Activated T-helper 1 cell treated with anti-CD3 and anti-CD28 coated beads, Interleukin-12 subunit alpha, Interleukin-12 subunit beta, Interleukin-2, Interleukin-4 antibody, amounts not matched to agents 30 ng/mL and 10 ng/mL and 1 ng/mL, durations not matched to agents 14 hours and 24 hours and 36 hours (primary cell): ENCODE measurements at regions not wholly inside any gene's neighbourhood (a gene's known extent, or its start where the extent isn't known, plus 50 kb on each side); places are given as distances from the start of the nearest gene placed in this dataset.
"Not testable (repeated sequence)": the region's sequence is repeated elsewhere in the genome, so short reads cannot be mapped to it uniquely, and the experiment has no call there.

ENCODE experiments used
- DNase-seq: peaks from one replicate; pipeline ENCODE4 v3.0.0; 2021; ENCODE audit warnings: low spot score
- H3K27ac Mint-ChIP-seq: one replicate; pipeline ENCODE4 v1.8.0; 2021; ENCODE audit warnings: mild to moderate bottlenecking, mixed read lengths
- H3K27me3 Mint-ChIP-seq: one replicate; pipeline ENCODE4 v1.8.0; 2022; ENCODE audit warnings: mild to moderate bottlenecking, moderate library complexity, mixed read lengths; ENCODE audit not compliant: insufficient read depth
- H3K36me3 Mint-ChIP-seq: one replicate; pipeline ENCODE4 v1.8.0; 2021; ENCODE audit warnings: low read depth, mixed read lengths
- H3K4me1 Mint-ChIP-seq: one replicate; pipeline ENCODE4 v1.8.0; 2021; ENCODE audit warnings: low read depth, mixed read lengths
- H3K4me3 Mint-ChIP-seq: one replicate; pipeline ENCODE4 v1.8.0; 2021; ENCODE audit warnings: mild to moderate bottlenecking, moderate library complexity, mixed read lengths
- H3K9me3 Mint-ChIP-seq: one replicate; pipeline ENCODE4 v1.8.0; 2021; ENCODE audit warnings: mixed read lengths
- intact Hi-C: fragments of 100-400 bp; cut with micrococcal nuclease; formaldehyde crosslinking; loops from one replicate; pipeline ENCODE4 v1.15.1; 2024

- no peak overlapping the region for H3K4me3 Mint-ChIP-seq
- no peaks in the 10 kb centered on the region for H3K9me3 Mint-ChIP-seq
- no peaks in the 10 kb centered on the region for H3K4me1 Mint-ChIP-seq
- no peak for DNase-seq
- no peak overlapping the region for H3K27ac Mint-ChIP-seq
- intact Hi-C loops = no loop called here
- H3K27me3 Mint-ChIP-seq = peaks cover 10% of the 10 kb centered on the region
- H3K36me3 Mint-ChIP-seq = no peaks in the 10 kb centered on the region
Observed at GRCh38 chr1:90864681-90865080, 147.6 kb upstream of the BARHL2 start.

GRCh38 chr1:90862782-90863181 is 145.7 kb upstream of the BARHL2 start:
- no peak overlapping the region for H3K4me3 Mint-ChIP-seq
- H3K27ac Mint-ChIP-seq = no peak overlapping the region
- H3K4me1 Mint-ChIP-seq = no peaks in the 10 kb centered on the region
- no peaks in the 10 kb centered on the region for H3K36me3 Mint-ChIP-seq
- H3K27me3 Mint-ChIP-seq = peaks cover 9% of the 10 kb centered on the region
- no peaks in the 10 kb centered on the region for H3K9me3 Mint-ChIP-seq
- no peak for DNase-seq
- intact Hi-C loops = no loop called here

- H3K4me1 Mint-ChIP-seq, H3K27ac Mint-ChIP-seq, H3K4me3 Mint-ChIP-seq, H3K27me3 Mint-ChIP-seq, intact Hi-C loops, H3K36me3 Mint-ChIP-seq, H3K9me3 Mint-ChIP-seq, DNase-seq: not testable (repeated sequence)
Observed at GRCh38 chr1:90861421-90861820, 144.3 kb upstream of the BARHL2 start.

GRCh38 chr1:90856463-90857007 is 139.4 kb upstream of the BARHL2 start:
- H3K4me1 Mint-ChIP-seq = peaks cover 9% of the 10 kb centered on the region
- H3K27ac Mint-ChIP-seq = no peak overlapping the region
- intact Hi-C loops = no loop called here
- H3K36me3 Mint-ChIP-seq = no peaks in the 10 kb centered on the region
- peaks cover 30% of the 10 kb centered on the region for H3K27me3 Mint-ChIP-seq
- H3K4me3 Mint-ChIP-seq = no peak overlapping the region
- no peak for DNase-seq
- no peaks in the 10 kb centered on the region for H3K9me3 Mint-ChIP-seq

GRCh38 chr1:90854397-90854924 is 137.4 kb upstream of the BARHL2 start:
- Mint-ChIP-seq H3K36me3 (peaks cover 2% of the 10 kb centered on the region), H3K9me3 (no peaks in the 10 kb centered on the region), H3K27me3 (peaks cover 42% of the 10 kb centered on the region), H3K4me1 (peaks cover 17% of the 10 kb centered on the region), H3K27ac (no peak overlapping the region), H3K4me3 (no peak overlapping the region)
- intact Hi-C loops = loop anchor here (5.0 kb wide), 2 partner anchors 108 to 313 kb away; no protein-coding TSS in a partner anchor
- DNase-seq = no peak

- peaks cover 61% of the 10 kb centered on the region for H3K27me3 Mint-ChIP-seq
- no peak overlapping the region for H3K27ac Mint-ChIP-seq
- peaks cover 17% of the 10 kb centered on the region for H3K4me1 Mint-ChIP-seq
- no peak for DNase-seq
- no peaks in the 10 kb centered on the region for H3K9me3 Mint-ChIP-seq
- intact Hi-C loops = loop anchor here (1.0 to 5.0 kb wide), 3 partner anchors 111 to 316 kb away; partner anchors contain the start of gene ZNF644
- peak overlapping the region; percentile 79 for H3K4me3 Mint-ChIP-seq
- peaks cover 2% of the 10 kb centered on the region for H3K36me3 Mint-ChIP-seq
Observed at GRCh38 chr1:90851711-90852050, 134.6 kb upstream of the BARHL2 start.

GRCh38 chr1:90850898-90851710 is 134.0 kb upstream of the BARHL2 start:
- H3K36me3 Mint-ChIP-seq = peaks cover 2% of the 10 kb centered on the region
- peak; percentile 67 for DNase-seq
- H3K4me3 Mint-ChIP-seq = peak overlapping the region; percentile 79
- peaks cover 60% of the 10 kb centered on the region for H3K27me3 Mint-ChIP-seq
- intact Hi-C loops = loop anchor here (1.0 to 5.0 kb wide), 3 partner anchors 111 to 316 kb away; partner anchors contain the start of gene ZNF644
- H3K27ac Mint-ChIP-seq = no peak overlapping the region
- H3K4me1 Mint-ChIP-seq = peaks cover 17% of the 10 kb centered on the region
- H3K9me3 Mint-ChIP-seq = no peaks in the 10 kb centered on the region

GRCh38 chr1:90850181-90850897 is 133.2 kb upstream of the BARHL2 start:
- DNase-seq = no peak
- Mint-ChIP-seq H3K9me3 (no peaks in the 10 kb centered on the region), H3K4me3 (peak overlapping the region; percentile 79), H3K27me3 (peaks cover 65% of the 10 kb centered on the region), H3K27ac (peak overlapping the region; percentile 18), H3K36me3 (peaks cover 2% of the 10 kb centered on the region), H3K4me1 (peaks cover 17% of the 10 kb centered on the region)
- intact Hi-C loops = loop anchor here (5.0 kb wide), 2 partner anchors 112 to 317 kb away; no protein-coding TSS in a partner anchor

- Mint-ChIP-seq H3K27me3 (peaks cover 81% of the 10 kb centered on the region), H3K27ac (no peak overlapping the region), H3K4me1 (no peaks in the 10 kb centered on the region), H3K36me3 (peaks cover 2% of the 10 kb centered on the region), H3K9me3 (no peaks in the 10 kb centered on the region), H3K4me3 (no peak overlapping the region)
- intact Hi-C loops = no loop called here
- DNase-seq = no peak
Observed at GRCh38 chr1:90841473-90841872, 124.4 kb upstream of the BARHL2 start.

GRCh38 chr1:90840352-90840751 is 123.2 kb upstream of the BARHL2 start:
- Mint-ChIP-seq H3K27me3 (peaks cover 79% of the 10 kb centered on the region), H3K36me3 (peaks cover 2% of the 10 kb centered on the region), H3K4me1 (no peaks in the 10 kb centered on the region), H3K4me3 (no peak overlapping the region), H3K9me3 (no peaks in the 10 kb centered on the region), H3K27ac (no peak overlapping the region)
- intact Hi-C loops = no loop called here
- DNase-seq = no peak

- no peaks in the 10 kb centered on the region for H3K9me3 Mint-ChIP-seq
- no peak overlapping the region for H3K27ac Mint-ChIP-seq
- intact Hi-C loops = loop anchor here (5.0 kb wide), 1 partner anchor 132 kb away; no protein-coding TSS in a partner anchor
- peaks cover 10% of the 10 kb centered on the region for H3K4me1 Mint-ChIP-seq
- no peak for DNase-seq
- peaks cover 2% of the 10 kb centered on the region for H3K36me3 Mint-ChIP-seq
- peaks cover 81% of the 10 kb centered on the region for H3K27me3 Mint-ChIP-seq
- H3K4me3 Mint-ChIP-seq = no peak overlapping the region
Observed at GRCh38 chr1:90839323-90839722, 122.2 kb upstream of the BARHL2 start.

- H3K27ac Mint-ChIP-seq = no peak overlapping the region
- H3K4me1 Mint-ChIP-seq = peaks cover 12% of the 10 kb centered on the region
- DNase-seq = no peak
- intact Hi-C loops = loop anchor here (5.0 kb wide), 1 partner anchor 131 kb away; no protein-coding TSS in a partner anchor
- no peak overlapping the region for H3K4me3 Mint-ChIP-seq
- H3K9me3 Mint-ChIP-seq = no peaks in the 10 kb centered on the region
- H3K36me3 Mint-ChIP-seq = peaks cover 2% of the 10 kb centered on the region
- H3K27me3 Mint-ChIP-seq = peaks cover 83% of the 10 kb centered on the region
Observed at GRCh38 chr1:90838720-90839119, 121.6 kb upstream of the BARHL2 start.
